Neutrophil (primary cell): ENCODE measurements at regions not wholly inside any gene's neighbourhood (a gene's known extent, or its start where the extent isn't known, plus 50 kb on each side); places are given as distances from the start of the nearest gene placed in this dataset.

Experiments
- H3K27ac ChIP-seq: fragments of 200-600 bp; sonication (generic); 2 replicates; pipeline ENCODE4 v1.5.1; 2016; ENCODE audit warnings: mild to moderate bottlenecking, moderate library complexity
- H3K27me3 ChIP-seq: fragments of 200-600 bp; sonication (generic); 2 replicates; pipeline ENCODE4 v1.6.0; 2016; ENCODE audit warnings: mild to moderate bottlenecking
- H3K36me3 ChIP-seq: fragments of 200-600 bp; sonication (generic); 2 replicates; pipeline ENCODE4 v1.5.1; 2017
- H3K4me1 ChIP-seq, 2 experiments: fragments of 200-600 bp in 1 of 2; sonication (generic) in 1 of 2; 1 replicate in 1 of 2; 2 replicates in 1 of 2; pipeline versions ENCODE4 v1.5.1 to v1.6.1; 2013 to 2016; ENCODE audit warnings: low read depth in 1 of 2, low read length in 1 of 2, mild to moderate bottlenecking in 1 of 2, moderate library complexity in 1 of 2; ENCODE audit not compliant: control insufficient read depth in 1 of 2, insufficient read depth in 1 of 2
- H3K4me3 ChIP-seq, 2 experiments: fragments of 200-600 bp in 1 of 2; sonication (generic) in 1 of 2; 1 replicate in 1 of 2; 2 replicates in 1 of 2; pipeline ENCODE4 v1.5.1; 2013 to 2016; ENCODE audit warnings: low read depth in 1 of 2, low read length in 1 of 2, mild to moderate bottlenecking in 1 of 2, moderate library complexity in 1 of 2
- H3K9me3 ChIP-seq: fragments of 200-600 bp; sonication (generic); 2 replicates; pipeline ENCODE4 v1.5.1; 2016
- TF ChIP-seq, protein P1 (sequence below): fragments of 200-600 bp; sonication (generic); IDR thresholded peaks from 2 replicates; pipeline ENCODE4 v1.5.1; 2016; ENCODE audit warnings: antibody characterized with exemption

DNA sequence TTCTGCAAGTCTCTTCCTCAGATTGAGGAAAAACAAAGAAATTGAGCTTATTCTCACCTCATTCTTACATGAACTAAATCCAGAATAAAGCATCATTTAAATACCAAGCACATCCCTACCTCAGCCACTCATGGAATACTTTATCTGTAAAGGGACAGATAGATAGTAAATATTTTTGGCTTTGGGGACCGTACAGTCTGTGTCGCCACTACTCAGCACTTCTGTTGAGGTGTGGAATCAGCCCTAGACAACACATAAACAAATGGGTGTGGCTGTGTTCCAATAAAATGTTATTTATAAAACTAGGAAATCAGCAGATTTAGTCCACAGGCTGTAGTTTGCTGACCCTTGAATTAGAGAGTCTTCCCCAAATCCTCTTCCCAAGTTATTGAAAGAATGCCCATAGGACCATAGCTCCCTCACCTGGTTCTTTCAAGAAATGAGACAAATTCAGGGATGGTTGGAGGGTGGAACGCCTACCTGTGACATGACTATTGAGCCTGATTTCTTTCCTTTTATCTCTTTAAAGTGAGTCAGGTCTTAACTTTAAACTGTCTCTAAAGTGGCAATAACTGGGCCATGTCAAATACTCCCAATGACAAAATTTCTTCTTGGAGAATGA lies 878.5 kb downstream of the USP25 start:
- H3K36me3 ChIP-seq: no peaks in the 10 kb centered on the region

GRCh38 chr21:16619281-16619680 lies 889.5 kb downstream of the USP25 start:
- no peak overlapping the region for H3K4me3 ChIP-seq
- no peaks in the 10 kb centered on the region for H3K36me3 ChIP-seq
- TF ChIP-seq, protein P1, sequence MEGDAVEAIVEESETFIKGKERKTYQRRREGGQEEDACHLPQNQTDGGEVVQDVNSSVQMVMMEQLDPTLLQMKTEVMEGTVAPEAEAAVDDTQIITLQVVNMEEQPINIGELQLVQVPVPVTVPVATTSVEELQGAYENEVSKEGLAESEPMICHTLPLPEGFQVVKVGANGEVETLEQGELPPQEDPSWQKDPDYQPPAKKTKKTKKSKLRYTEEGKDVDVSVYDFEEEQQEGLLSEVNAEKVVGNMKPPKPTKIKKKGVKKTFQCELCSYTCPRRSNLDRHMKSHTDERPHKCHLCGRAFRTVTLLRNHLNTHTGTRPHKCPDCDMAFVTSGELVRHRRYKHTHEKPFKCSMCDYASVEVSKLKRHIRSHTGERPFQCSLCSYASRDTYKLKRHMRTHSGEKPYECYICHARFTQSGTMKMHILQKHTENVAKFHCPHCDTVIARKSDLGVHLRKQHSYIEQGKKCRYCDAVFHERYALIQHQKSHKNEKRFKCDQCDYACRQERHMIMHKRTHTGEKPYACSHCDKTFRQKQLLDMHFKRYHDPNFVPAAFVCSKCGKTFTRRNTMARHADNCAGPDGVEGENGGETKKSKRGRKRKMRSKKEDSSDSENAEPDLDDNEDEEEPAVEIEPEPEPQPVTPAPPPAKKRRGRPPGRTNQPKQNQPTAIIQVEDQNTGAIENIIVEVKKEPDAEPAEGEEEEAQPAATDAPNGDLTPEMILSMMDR: no peak
- H3K9me3 ChIP-seq: no peaks in the 10 kb centered on the region
- no peak overlapping the region for H3K27ac ChIP-seq
- no peaks in the 10 kb centered on the region for H3K4me1 ChIP-seq
- no peaks in the 10 kb centered on the region for H3K27me3 ChIP-seq

More for the DNA sequence above, 878.5 kb downstream of the USP25 start:
- H3K4me3 ChIP-seq: no peak overlapping the region
- TF ChIP-seq, protein P1: no peak
- no peaks in the 10 kb centered on the region for H3K4me1 ChIP-seq
- no peaks in the 10 kb centered on the region for H3K27me3 ChIP-seq
- no peaks in the 10 kb centered on the region for H3K9me3 ChIP-seq
- H3K27ac ChIP-seq: no peak overlapping the region

- Histone ChIP-seq H3K4me3 (no peak overlapping the region), H3K4me1 (no peaks in the 10 kb centered on the region), H3K27me3 (no peaks in the 10 kb centered on the region), H3K9me3 (no peaks in the 10 kb centered on the region), H3K36me3 (no peaks in the 10 kb centered on the region), H3K27ac (no peak overlapping the region)
- TF ChIP-seq, protein P1: no peak
Observed at GRCh38 chr21:16620786-16621320, 891.1 kb downstream of the USP25 start.

DNA sequence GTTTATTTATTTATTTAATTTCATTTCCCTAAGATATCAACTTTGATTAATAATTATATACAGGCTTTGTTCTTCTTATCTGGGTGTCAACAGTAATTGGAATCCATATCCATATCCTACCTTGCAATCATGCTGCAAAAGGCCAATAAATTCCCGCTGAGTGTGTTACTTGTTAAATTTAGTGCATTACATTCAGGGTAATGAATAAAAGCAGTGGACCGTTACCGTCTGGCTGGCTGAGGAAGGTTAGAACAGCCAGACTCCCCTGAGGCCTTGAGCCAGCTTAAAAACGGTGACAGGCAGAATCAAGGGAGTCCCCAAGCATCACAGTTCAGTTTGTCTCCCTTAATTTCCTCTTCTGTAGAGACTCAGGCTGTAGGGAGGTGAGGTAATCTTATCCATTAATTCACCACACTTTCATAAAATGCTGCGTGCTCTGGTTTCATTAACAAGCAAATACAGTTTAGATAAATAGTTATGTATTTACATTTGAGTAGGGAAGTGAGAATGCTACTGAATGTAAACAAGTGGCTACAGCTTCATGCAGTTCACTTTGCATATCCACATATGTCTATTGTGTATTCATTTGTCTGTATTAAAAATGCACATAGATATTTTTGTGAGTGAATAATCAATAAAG lies 888.2 kb upstream of the CXADR start:
- Histone ChIP-seq H3K27ac (no peak overlapping the region), H3K27me3 (no peaks in the 10 kb centered on the region), H3K9me3 (no peaks in the 10 kb centered on the region), H3K4me1 (no peaks in the 10 kb centered on the region), H3K36me3 (no peaks in the 10 kb centered on the region), H3K4me3 (no peak overlapping the region)
- TF ChIP-seq, protein P1: no peak

DNA sequence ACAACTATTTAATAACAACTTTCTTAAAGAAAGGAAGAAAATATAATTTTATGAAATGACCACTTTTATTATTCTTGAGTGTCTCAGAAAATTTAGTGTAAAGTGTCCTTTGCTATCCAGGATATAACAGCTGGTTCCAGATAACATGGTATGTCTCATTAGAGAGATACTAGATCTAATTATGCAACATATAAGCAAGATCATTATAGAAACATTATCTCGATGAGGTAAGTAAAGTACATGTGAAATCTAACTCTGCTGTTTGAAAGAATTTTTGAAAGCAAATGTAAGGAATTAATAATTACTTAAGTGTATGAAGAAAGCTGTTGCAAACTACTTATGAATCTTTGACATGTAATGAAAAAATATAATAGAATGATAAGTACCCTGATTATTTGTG lies 887.4 kb upstream of the CXADR start:
- Histone ChIP-seq H3K4me3 (no peak overlapping the region), H3K4me1 (no peaks in the 10 kb centered on the region), H3K9me3 (no peaks in the 10 kb centered on the region), H3K27me3 (no peaks in the 10 kb centered on the region), H3K27ac (no peak overlapping the region), H3K36me3 (no peaks in the 10 kb centered on the region)
- TF ChIP-seq, protein P1: no peak
